CD1c-positive myeloid dendritic cell (primary cell): ENCODE measurements at regions not wholly inside any gene's neighbourhood (a gene's known extent, or its start where the extent isn't known, plus 50 kb on each side); places are given as distances from the start of the nearest gene placed in this dataset.

Experiments
- DNase-seq: peaks from one replicate; pipeline ENCODE4 v3.0.0-alpha.2; 2016; ENCODE audit errors: extremely low spot score

DNA sequence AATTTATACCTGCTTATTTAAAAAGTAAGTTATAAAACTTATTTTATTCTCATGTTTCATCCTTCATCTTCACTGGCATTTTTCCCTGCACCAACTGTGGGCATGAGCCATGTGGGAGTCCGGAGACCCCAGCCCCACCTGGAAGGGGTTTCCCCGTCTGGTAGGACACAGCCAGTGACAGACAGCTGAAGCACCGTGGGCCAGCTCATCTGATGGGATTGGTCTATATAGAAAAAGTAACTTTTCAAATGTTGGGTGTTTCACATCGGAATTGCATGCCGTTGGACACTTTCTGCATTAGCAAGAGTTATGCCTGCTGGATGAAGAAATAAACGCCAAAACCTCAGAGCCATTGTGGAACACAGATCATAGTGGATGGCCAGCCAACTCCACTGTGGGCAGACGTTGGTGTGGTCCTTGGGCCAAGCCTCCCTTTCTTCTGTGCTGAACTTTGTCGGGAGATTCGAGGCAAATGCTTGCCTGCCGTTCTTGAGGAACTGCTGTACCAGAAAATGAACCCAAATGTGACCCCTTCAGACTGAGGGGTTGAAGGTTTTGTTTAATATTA is 1329.3 kb downstream of the TBC1D22A start:
- no peak for DNase-seq

DNA sequence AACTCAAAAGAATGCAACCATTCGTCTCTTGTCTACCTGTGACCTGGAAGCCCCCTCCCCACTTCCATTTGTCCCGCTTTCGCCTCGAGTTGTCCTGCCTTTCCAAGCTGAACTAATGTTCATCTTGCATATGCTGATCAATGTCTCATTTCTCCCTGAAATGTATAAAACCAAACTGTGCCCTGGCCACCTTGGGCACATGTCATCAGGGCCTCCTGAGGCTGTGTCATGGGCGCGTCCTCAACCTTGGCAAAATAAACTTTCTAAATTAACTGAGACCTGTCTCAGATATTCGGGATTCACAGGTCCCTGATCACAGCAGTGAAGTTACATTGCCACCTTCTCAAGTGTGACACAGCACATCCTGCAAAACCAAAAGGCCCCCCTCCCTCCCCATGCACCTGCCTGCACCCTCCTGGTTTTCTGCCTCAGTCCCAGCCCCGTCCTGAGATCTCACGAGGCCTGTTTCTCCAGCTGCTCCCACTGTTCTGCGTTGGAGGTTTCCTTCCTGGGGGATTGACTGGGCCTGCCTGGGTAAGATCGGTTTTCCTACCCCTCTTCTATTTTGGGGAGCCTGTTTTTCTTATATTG is 1328.7 kb downstream of the TBC1D22A start:
- DNase-seq = no peak

DNA sequence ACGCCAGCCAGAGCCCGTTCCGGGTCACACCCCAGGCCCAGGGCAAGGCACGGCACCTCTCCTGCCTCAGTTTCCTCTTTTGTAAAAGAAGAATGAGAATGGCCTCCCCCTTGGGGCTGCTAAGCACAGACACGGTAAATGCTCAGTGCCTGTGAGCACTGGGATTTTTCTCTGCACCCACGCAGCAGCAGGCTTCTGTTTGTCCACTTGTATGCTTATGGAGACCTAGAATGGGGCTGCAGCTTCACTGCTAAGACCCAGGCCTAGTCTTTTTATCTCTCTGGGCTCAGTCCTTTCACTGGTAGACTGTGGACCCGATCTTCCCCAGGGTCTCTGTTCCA is 1327.9 kb downstream of the TBC1D22A start:
- DNase-seq = peak; percentile 9

DNA sequence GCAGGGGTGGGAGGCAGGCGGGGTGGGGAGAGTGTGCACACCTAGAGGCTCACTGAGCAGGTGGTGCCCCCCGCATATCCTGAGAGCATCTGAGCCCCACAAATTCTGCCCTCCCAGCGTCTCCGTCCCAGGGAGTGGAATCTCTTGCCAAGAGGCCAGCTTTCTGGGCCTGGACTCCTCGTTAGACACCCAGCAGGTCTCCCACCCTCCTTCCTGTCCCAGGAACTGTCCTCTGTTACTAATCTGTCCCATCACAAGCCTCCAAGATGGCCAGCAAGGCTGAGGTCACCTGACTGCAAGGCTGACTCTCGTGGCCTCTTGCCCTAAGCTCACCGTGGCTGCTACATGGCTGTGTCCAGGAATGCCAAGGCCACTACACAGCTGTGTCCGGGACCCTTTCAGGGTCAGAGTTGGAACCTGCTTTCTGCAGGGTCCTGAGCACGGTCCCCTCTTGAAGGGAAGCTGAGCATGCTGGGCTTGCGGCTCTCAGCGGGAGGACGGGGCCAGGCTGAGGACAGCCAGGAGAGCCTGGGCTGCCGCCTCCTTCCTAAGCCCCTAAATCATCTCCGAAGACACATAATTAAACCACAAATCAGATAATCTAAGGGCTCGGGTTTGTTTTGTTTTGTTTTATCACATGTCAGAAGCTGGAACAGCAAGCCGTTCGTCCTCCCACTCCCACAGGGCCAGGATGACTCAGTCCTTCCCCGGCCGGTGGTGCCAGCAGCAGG is 1327.3 kb downstream of the TBC1D22A start:
- no peak for DNase-seq

DNA sequence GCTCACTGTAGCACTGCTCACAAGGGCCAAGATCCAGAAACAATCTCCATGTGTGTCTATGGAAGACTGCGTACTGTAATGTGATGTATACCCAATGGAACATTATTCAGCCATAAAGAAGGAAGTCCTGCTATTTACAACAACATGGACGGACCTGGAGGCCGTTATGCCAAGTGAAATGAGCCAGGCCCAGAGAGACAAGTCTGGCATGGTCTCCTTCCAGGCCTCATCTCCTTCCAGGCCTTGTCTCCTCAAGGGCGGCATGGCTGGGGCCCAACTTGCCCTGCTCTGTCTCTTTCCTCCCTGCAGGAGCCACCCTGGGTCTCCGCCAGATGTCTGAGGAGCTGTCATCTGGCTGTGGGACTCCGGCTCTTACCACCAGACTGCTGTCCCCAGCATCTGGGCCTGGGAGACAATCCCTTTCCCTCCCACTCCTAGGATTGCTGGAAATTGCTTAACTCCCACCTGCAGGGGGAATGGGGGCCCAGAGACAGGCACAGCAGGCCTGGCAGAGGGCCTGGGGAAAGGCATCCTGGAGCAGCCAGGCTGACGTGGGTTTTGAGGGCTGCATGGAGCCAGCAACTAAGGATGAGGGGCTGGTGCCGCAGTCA is 1326.6 kb downstream of the TBC1D22A start:
- no peak for DNase-seq

DNA sequence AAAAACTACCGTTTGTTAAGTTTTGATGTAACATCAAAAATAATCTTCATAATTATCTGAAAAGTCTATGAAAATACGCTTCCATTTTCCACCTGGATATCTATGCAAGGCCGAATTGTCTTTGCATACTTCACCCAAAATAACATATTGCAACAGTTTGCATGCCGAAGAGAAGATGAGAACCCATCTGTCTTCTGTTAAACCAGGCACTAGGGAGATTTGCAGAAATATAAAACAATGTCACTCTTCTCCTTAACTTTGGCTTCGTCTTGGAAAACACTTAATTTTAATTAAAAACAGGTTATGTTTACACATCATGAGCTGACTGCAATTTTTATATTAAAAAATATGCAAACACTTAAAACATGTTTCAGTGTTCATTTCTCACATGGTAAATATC is 1325.8 kb downstream of the TBC1D22A start:
- no peak for DNase-seq

DNA sequence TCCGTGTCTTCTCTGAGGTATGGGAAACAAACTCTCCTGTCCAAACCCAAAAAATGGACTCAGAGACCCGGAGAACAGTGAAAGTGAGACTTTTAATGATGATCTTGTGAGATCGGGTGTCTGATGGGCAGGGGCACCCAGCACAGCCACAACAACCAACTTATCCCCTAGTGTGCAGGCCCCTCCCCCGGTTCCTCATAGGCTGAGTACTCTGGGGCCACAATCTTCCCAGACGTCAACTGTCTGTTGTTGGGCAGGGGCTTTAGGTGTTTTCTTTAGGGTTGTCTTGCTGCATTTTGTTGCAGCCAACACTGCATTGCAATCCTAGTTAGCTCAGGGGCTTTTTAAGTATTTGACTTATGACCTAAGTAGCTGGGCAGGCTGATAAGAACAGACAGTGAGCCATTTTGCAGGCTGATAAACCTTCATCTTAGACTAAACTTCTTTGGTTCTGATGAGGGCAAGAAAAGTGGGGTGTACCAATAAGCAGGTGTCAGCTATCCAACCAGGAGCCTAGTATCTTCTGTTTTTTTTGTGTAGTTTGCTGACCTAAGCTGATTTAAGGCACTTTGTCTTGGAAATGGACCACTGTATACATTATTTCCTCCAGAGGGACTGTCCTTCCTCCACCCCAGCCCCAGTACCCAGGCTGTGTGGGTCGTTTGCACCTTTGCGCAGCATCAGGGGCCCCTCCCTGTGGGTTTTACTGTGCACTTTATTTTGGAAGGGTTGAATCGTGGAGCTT is 1323.6 kb downstream of the TBC1D22A start:
- no peak for DNase-seq

DNA sequence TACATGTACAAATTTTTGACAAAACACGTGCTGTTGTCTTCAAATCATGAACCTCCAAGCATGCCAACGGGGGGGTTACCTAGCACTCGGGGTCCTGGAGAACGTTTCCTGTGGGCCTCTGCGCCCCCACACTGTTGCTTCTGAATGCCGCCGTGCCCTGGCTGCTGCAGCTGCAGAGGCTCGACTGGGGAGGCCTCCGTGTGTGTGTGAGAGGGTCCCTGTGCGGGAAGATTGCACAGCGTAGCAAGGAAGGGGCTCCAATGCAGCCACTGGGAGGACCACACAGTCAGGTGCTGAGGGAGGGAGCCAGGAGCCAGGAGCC is 1322.2 kb downstream of the TBC1D22A start:
- no peak for DNase-seq

DNA sequence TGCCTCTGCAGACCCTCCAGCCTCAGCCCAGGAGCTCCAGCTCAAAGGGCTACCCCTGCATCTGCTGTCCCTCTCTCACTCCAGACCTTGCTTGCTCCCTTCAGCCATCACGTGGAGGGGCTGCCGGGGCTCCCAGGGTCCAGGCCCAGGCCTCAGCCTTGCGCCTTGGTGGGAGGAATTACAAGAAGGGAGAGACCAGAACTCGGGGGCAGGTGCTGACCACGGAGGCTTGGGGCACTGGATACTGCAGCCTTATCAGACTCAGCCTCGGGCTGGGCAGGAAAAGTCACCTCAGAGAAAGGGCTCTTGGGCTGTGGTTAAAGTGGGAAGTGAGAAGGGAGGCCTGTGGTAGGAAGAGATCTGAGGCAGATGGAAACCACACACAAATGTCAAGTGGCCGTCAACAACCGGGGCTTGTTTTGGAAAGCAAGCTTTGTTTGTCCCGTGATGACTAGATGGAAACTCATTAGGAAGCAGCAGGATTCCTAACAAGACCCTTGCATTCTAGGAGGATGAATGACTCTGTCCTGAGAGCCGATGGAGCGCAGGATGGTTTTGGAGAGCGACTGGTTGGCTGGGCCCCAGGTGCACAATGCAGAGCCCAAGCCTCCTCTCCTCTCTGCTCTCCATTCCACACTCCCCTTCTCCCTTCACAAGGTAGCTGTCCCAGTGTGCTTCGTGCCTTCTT is 1321.7 kb downstream of the TBC1D22A start:
- no peak for DNase-seq

DNA sequence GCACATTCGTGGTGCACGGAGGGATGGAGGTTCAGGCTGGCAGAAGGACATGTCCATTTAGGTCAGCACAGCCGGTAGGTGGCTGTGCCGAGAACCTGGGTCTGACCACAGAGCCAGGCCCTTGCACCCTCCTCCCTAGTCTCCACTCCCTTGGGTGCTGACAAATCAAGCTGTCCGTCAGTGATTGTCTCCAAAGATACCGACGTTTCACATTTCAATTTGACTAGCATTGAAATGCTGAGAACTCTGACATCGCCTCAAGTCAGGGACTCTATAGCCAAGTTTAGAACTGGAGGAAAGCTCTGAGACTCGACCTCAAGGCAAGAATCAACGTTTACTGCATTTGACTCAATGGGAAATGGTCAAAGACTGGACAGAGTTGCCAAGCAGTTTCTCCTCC is 1321.1 kb downstream of the TBC1D22A start:
- DNase-seq = no peak

DNA sequence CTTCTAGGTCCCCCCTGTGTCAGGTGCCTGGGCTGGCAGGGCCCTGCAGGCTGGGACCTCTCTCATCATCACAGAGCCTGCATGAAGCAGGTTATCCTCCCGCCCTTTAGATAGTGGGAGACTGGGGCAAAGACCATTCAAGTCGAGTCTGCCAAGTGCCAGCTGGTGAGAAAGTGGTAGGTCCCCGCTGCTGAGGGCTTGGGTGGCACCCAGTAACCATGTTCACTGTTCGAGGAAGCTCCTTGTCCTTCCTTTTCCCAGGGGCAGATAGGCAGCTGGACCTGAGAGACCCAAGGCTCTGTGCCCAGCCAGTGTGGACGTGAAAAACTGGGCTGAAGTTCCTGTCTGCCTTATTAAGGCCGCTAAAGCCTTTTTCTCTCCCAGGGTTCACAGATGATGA is 1319.8 kb downstream of the TBC1D22A start:
- no peak for DNase-seq

DNA sequence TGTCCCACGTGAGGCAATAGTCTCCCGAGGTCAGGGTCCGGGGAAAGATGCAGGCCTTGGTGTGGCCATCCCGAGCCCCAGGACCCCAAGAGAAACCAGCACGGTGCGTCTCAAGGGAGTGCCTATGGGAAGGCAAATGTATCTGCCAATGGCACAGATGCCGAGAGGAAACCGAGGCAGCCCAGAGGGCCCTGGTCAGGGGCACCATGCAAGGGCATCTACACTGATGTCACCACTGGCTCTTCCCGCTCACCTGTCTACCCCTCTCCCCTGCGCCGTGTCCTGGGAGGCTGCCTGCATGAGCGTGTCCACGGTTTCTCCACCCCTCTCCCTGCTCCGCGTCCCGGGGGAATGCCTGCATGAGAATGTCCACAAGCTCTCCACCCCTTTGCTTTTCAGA is 1318.8 kb downstream of the TBC1D22A start:
- no peak for DNase-seq

DNA sequence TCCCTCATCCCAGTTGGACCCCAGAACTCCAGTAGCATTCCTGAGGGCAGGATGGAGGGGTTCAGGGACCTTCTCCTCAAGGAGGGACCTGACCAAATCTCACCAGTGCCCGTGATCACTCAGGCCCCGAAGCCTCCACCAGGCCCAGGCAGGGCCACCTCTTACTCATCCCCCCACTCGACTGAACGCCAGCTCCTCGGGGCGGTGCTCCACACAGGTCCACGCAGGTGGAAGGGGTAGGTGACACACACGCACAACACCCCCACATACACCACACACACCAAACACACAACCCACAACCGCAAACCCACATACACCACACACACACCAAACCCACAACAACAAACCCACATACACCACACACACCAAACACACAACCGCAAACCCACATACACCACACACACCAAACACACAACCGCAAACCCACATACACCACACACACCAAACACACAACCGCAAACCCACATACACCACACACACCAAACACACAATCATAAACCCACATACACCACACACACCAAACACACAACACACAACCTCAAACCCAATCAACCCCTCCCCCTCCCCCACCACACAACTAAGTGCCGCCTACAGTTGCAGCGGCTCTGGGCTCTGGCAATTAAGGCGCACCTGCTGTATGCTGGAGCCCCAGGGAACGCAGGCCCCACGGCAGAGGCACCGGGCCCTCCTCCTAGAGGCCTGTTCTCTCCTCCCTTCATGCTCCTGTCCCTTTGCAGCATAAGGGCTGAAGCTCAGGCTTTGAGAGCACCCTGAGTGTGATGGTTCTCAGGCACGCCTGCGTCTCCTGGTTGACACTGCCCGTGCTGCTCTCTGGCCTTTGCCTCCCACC is 1318.1 kb downstream of the TBC1D22A start:
- no peak for DNase-seq

DNA sequence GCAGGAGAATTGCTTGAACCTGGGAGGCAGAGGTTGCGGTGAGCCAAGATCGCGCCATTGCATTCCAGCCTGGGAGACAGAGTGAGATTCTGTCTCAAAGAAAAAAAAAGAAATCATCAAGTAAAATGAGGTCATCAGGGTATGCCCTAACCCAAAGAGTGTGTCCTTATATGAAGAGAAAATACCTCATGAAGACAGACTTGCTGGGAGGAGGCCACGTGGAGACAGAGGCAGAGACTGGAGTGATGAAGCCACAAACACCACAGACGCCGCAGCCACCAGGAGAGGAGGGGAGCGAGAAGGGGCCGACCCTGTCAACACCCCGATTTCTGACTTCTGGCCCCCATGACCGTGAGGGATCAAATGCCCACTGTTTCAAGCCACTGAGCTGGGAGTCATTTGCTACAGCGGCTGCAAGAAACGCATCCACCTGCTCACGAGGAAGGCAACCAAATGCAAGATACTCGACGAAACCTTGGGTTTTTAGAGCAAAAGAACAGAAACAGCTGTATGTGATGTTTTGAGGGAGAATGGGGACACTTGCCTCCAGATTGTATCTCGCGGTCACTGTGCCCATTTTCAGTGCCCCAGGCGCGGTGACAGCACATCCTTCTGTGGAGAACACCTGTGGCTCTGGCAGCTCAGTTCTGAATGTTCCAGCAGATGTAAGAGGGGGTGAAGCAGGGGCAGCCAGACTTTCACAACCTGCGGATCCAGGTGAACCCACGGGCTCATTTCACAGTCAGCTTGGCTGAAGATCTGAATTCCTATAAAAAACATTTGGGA is 1317.2 kb downstream of the TBC1D22A start:
- no peak for DNase-seq

DNA sequence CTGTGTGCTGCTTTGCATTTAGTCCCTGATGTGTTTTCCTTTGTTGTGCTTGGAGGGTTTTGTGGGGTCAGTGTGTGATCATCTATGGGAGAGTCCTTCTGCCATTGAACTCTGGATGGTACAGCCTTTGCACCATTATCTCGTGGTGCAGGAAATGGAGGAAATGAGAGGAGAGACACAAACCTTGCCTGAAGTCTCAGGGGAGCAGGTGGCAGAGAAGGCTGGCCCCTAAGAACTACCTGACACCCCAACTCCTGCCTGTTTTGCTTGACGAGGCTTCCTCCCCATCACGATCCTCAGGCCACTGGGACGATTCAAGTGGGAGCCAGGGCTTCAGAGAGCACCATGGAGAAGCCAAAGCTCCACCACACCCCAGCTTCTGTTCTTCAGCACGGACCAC is 1316.4 kb downstream of the TBC1D22A start:
- no peak for DNase-seq

DNA sequence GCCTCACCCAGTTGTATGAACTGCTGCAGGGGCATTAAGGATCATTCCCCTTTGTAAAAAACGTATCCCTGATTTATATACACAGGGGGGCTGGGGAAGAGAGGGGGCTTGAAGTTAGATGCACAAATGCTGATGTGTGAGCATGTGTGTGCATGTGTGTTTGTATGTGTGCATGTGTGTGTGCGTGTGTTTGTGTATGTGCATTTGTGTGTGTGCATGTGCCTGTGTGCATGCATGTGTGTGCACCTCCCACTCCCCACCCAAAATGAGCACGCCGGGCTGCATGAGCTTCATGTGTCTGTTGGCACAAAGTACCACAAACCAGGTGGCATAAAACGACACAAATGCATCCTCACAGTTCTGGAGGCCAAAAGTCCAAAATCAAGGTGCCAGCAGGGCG is 1315.2 kb downstream of the TBC1D22A start:
- DNase-seq = no peak

DNA sequence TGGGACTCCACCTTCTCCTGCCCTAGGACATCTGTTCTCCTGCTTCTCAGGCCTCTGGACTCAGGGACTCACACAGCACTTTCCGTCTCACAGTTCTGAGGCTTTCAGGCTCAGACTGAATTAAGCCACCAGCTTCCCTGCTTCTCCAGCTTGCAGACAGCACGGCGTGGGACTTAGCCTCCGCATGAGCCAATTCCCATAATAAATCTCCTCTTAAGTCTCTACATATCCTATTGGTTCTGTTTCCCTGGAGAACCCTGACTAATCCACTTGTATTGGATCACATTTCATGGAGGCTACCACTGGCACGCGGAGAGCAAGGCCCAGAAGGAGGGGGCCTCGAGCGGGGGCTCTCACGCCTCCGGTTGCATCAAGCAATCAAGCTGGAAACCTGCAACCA is 1313.6 kb downstream of the TBC1D22A start:
- no peak for DNase-seq

DNA sequence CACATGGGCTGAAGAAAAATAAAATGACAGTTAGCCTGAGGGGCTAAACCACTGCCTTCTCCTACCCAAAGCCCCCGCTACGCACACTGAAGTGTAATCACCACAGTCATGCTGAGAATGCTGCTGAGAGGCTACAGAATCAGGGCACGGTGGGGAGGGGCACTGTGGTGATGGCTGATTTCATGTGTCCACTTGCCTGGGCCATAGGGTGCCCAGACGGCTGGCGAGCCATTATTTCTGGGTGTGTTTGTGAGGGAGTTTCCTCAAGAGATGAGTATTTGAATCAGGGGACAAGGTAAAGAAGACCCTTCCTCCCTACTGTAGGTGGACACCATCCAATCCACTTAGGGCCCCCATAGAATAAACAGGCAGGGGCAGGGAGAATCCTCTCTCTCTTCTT is 1313.2 kb downstream of the TBC1D22A start:
- DNase-seq = no peak

DNA sequence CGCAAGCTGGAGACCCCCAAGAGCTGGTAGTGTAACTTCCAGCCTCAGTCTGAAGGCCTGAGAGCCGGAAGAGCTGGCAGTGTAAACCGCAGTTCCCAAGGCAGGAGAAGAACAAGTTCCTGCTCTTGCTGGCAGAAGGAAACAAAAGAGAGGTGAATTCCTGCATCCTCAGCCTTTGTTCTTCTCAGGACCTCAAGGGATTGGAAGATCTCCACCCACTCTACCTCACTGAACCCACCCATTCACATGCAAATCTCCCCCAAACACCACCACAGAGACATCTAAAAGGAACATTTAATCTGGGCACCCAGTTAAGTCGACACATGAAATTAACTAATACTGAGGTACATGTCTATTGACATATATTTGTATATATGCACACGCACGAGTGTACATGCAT is 1310.3 kb downstream of the TBC1D22A start:
- DNase-seq = no peak

DNA sequence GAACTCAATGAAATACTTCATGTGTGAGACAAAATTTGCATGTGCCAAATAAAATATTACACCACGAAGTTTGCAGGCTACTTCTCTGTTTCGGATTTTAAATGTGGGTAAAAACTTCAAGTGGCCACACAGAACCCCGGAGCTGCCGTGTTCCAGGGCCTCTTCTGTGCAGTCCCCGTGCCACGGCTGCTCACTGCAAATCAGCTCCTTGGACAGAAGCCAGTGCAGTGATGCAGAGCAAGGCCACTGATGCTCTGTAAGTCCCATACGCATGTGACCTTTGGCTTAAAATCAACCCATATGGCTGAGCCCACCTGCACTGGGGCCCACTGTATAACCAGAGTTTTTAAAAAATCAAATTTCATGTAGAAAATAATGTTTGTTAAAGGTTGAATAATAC is 1309.4 kb downstream of the TBC1D22A start:
- DNase-seq = no peak
